NCI-H82 (cell line): ENCODE measurements at regions not wholly inside any gene's neighbourhood (a gene's known extent, or its start where the extent isn't known, plus 50 kb on each side); places are given as distances from the start of the nearest gene placed in this dataset.

ENCODE experiments used
- DNase-seq: peaks from one replicate; lab custom pipeline; 2025; lab: John Stamatoyannopoulos, UW

- no peak for DNase-seq
Observed at GRCh38 chr3:127483902-127484591, 106.5 kb downstream of the TPRA1 start.

GRCh38 chr3:127483005-127483641 lies 107.4 kb downstream of the TPRA1 start:
- DNase-seq = no peak

GRCh38 chr3:127482216-127483004 lies 108.1 kb downstream of the TPRA1 start:
- no peak for DNase-seq

GRCh38 chr3:127480196-127480954 lies 110.2 kb downstream of the TPRA1 start:
- DNase-seq = no peak

GRCh38 chr3:127479449-127479848 lies 111.1 kb downstream of the TPRA1 start:
- no peak for DNase-seq

- no peak for DNase-seq
Observed at GRCh38 chr3:127478922-127479321, 111.6 kb downstream of the TPRA1 start.

- DNase-seq = no peak
Observed at GRCh38 chr3:127477396-127477795, 113.1 kb downstream of the TPRA1 start.

- DNase-seq = no peak
Observed at GRCh38 chr3:127476936-127477335, 113.6 kb downstream of the TPRA1 start.

- DNase-seq = no peak
Observed at GRCh38 chr3:127475975-127476705, 114.4 kb downstream of the TPRA1 start.

GRCh38 chr3:127475391-127475790 lies 115.1 kb downstream of the TPRA1 start:
- DNase-seq = no peak

GRCh38 chr3:127473244-127474024 lies 117.1 kb downstream of the TPRA1 start:
- peak; percentile 72 for DNase-seq

GRCh38 chr3:127472506-127472905 lies 118.0 kb downstream of the TPRA1 start:
- no peak for DNase-seq

- no peak for DNase-seq
Observed at GRCh38 chr3:127471142-127471541, 119.4 kb downstream of the TPRA1 start.

- no peak for DNase-seq
Observed at GRCh38 chr3:127469760-127470159, 120.8 kb downstream of the TPRA1 start.

GRCh38 chr3:127467391-127467790 lies 123.1 kb downstream of the TPRA1 start:
- no peak for DNase-seq

GRCh38 chr3:127464642-127465041 lies 125.9 kb downstream of the TPRA1 start:
- DNase-seq = no peak

- DNase-seq = peak; percentile 36
Observed at GRCh38 chr3:127462111-127462655, 128.3 kb downstream of the TPRA1 start.

GRCh38 chr3:127461286-127461910 lies 129.1 kb downstream of the TPRA1 start:
- no peak for DNase-seq

- no peak for DNase-seq
Observed at GRCh38 chr3:127459891-127460290, 130.6 kb downstream of the TPRA1 start.
